B cell (primary cell): ENCODE measurements at regions not wholly inside any gene's neighbourhood (a gene's known extent, or its start where the extent isn't known, plus 50 kb on each side); places are given as distances from the start of the nearest gene placed in this dataset.
"Not testable (repeated sequence)": the region's sequence is repeated elsewhere in the genome, so short reads cannot be mapped to it uniquely, and the experiment has no call there.

Source experiments
- ATAC-seq: fragments of 200-7000 bp; cut with Tn5 transposase; one replicate; pipeline ENCODE4 v1.10.0; 2021; ENCODE audit warnings: low read depth, mild to moderate bottlenecking, moderate number of reproducible peaks, moderate library complexity
- CTCF ChIA-PET: fragments of 350-600 bp; sonication (Branson Sonifier 250); formaldehyde crosslinking; loops from one replicate; lab custom pipeline; 2021; ENCODE audit warnings: antibody characterized with exemption, inconsistent platforms; lab: Charles Lee
- POLR2A ChIA-PET: fragments of 350-600 bp; sonication (Branson Sonifier 250); formaldehyde crosslinking; loops from one replicate; lab custom pipeline; 2021; ENCODE audit warnings: antibody characterized with exemption; lab: Charles Lee
- DNase-seq: peaks from one replicate; pipeline ENCODE4 v3.0.0; 2013
- H2AFZ ChIP-seq: 2 replicates; pipeline ENCODE4 v1.6.1; 2012; ENCODE audit warnings: mild to moderate bottlenecking, low read depth, low read length; ENCODE audit not compliant: insufficient read depth, poor library complexity, severe bottlenecking
- H3K27ac ChIP-seq, 2 donors: 1 replicate in 1 of 2; 2 replicates in 1 of 2; pipeline ENCODE4 v1.5.1; 2012 to 2013; ENCODE audit warnings: low read length in 2 of 2, mild to moderate bottlenecking in 2 of 2, moderate library complexity in 1 of 2
- H3K27me3 ChIP-seq, 4 experiments: fragments of 200-600 bp in 1 of 4; sonication (generic) in 1 of 4; replicated peaks in 1 of 4; 1 replicate in 2 of 4; 2 replicates in 2 of 4; pipeline versions ENCODE4 v1.6.1 to v1.7.0; 2013 to 2016; ENCODE audit warnings: low read length in 3 of 4, mild to moderate bottlenecking in 2 of 4, mixed read lengths in 1 of 4, moderate library complexity in 1 of 4; ENCODE audit not compliant: insufficient read depth in 4 of 4, control insufficient read depth in 3 of 4; ENCODE audit errors: control extremely low read depth in 1 of 4
- H3K36me3 ChIP-seq, 2 experiments: replicated peaks in 1 of 2; 1 replicate in 1 of 2; 2 replicates in 1 of 2; pipeline versions ENCODE4 v1.6.1 to v1.7.1; 2013; ENCODE audit warnings: low read length in 1 of 2; ENCODE audit not compliant: insufficient read depth in 2 of 2, control insufficient read depth in 1 of 2; ENCODE audit errors: control extremely low read depth in 1 of 2, extremely low read depth in 1 of 2
- H3K4me1 ChIP-seq, 2 donors: fragments of 200-600 bp in 1 of 2; sonication (generic) in 1 of 2; 1 replicate in 1 of 2; 2 replicates in 1 of 2; pipeline versions ENCODE4 v1.5.1 to v1.6.1; 2013 to 2017; ENCODE audit warnings: low read length in 2 of 2; ENCODE audit not compliant: control insufficient read depth in 2 of 2, insufficient read depth in 2 of 2
- H3K4me2 ChIP-seq: replicated peaks from 2 replicates; pipeline ENCODE3; 2012; ENCODE audit warnings: mild to moderate bottlenecking, low read depth, low read length; ENCODE audit not compliant: poor library complexity, severe bottlenecking
- H3K4me3 ChIP-seq, 5 experiments: fragments of 200-600 bp in 1 of 5; sonication (generic) in 1 of 5; 1 replicate in 3 of 5; 2 replicates in 2 of 5; pipeline versions ENCODE4 v1.5.1 to v1.7.0; 2011 to 2016; ENCODE audit warnings: low read length in 4 of 5, mild to moderate bottlenecking in 4 of 5, low read depth in 2 of 5, control low read depth in 1 of 5, moderate library complexity in 1 of 5; ENCODE audit not compliant: insufficient read depth in 1 of 5; ENCODE audit errors: control extremely low read depth in 1 of 5, extremely low read depth in 1 of 5
- H3K79me2 ChIP-seq: fragments of 200-600 bp; sonication (generic); one replicate; pipeline ENCODE4 v1.6.0; 2016; ENCODE audit warnings: low read length; ENCODE audit not compliant: control insufficient read depth, insufficient read depth
- H3K9ac ChIP-seq: fragments of 200-600 bp; sonication (generic); 2 replicates; pipeline ENCODE4 v1.6.1; 2017; ENCODE audit warnings: mild to moderate bottlenecking, low read length, moderate library complexity
- H3K9me3 ChIP-seq, 3 donors: one replicate each; pipeline versions ENCODE4 v1.6.1 to v1.7.1; 2013; ENCODE audit warnings: low read length in 2 of 3; ENCODE audit not compliant: control insufficient read depth in 2 of 3, insufficient read depth in 1 of 3; ENCODE audit errors: control extremely low read depth in 1 of 3
- H4K20me1 ChIP-seq: 2 replicates; pipeline ENCODE4 v1.6.0; 2012; ENCODE audit warnings: mild to moderate bottlenecking, low read length; ENCODE audit not compliant: insufficient read depth, control insufficient read depth, poor library complexity, severe bottlenecking
- H3K27ac Mint-ChIP-seq: one replicate; pipeline ENCODE4 v1.8.0; 2021; ENCODE audit warnings: mixed read lengths
- H3K27me3 Mint-ChIP-seq: one replicate; pipeline ENCODE4 v1.8.0; 2021; ENCODE audit warnings: mixed read lengths
- H3K4me1 Mint-ChIP-seq: one replicate; pipeline ENCODE4 v1.8.0; 2021; ENCODE audit warnings: mixed read lengths
- H3K4me3 Mint-ChIP-seq: one replicate; pipeline ENCODE4 v1.8.0; 2021; ENCODE audit warnings: mixed read lengths
- H3K9me3 Mint-ChIP-seq: one replicate; pipeline ENCODE4 v1.8.0; 2022; ENCODE audit warnings: mixed read lengths; ENCODE audit not compliant: insufficient read depth
- CTCF ChIP-seq: fragments of 200-600 bp; IDR thresholded peaks from one replicate; pipeline ENCODE4 v1.8.0; 2022; ENCODE audit warnings: antibody characterized with exemption, mild to moderate bottlenecking
- EZH2 ChIP-seq: IDR thresholded peaks from 2 replicates; pipeline ENCODE4 v1.6.1; 2012; ENCODE audit warnings: borderline replicate concordance, low read depth, mild to moderate bottlenecking, moderate library complexity, low read length; ENCODE audit not compliant: insufficient read depth, poor library complexity, severe bottlenecking
- WGBS: methylation state at CpG from one replicate; pipeline ENCODE4 v1.1.5; 2013; ENCODE audit warnings: missing lambda C conversion rate; ENCODE audit not compliant: insufficient coverage; 5-methylcytosine and 5-hydroxymethylcytosine counted together
- intact Hi-C: fragments of 100-400 bp; cut with micrococcal nuclease; formaldehyde crosslinking; loops from one replicate; pipeline ENCODE4 v1.10.0; 2022

- Histone ChIP-seq H3K4me1 (no peaks in the 10 kb centered on the region), H4K20me1 (no peaks in the 10 kb centered on the region), H2AFZ (no peak overlapping the region), H3K4me3 (no peak overlapping the region), H3K9me3 (peaks cover 0 to 5% (median 0%) of the 10 kb centered on the region in 3 donors), H3K27ac (no peak overlapping the region), H3K36me3 (no peaks in the 10 kb centered on the region), H3K27me3 (peaks cover 0 to 7% (median 0%) of the 10 kb centered on the region in 4 experiments), H3K9ac (no peak overlapping the region), H3K4me2 (no peak overlapping the region), H3K79me2 (no peaks in the 10 kb centered on the region)
- Mint-ChIP-seq H3K27me3 (peaks cover 6% of the 10 kb centered on the region), H3K9me3 (no peaks in the 10 kb centered on the region), H3K27ac (no peak overlapping the region), H3K4me3 (no peak overlapping the region), H3K4me1 (no peaks in the 10 kb centered on the region)
- DNase-seq, result no peak
- ChIA-PET POLR2A (interaction anchor here (0.6 kb wide), 1 partner anchor 46 kb away, joined by 3 read pairs; no protein-coding TSS in a partner anchor), CTCF (no interaction called here)
- ATAC-seq, result no peak
- TF ChIP-seq CTCF, result no peak
- TF ChIP-seq EZH2, result no peak
- 98% methylated on average over 19 of the region's 22 CpGs for WGBS
- intact Hi-C loops, result no loop called here
These were observed 56.0 kb upstream of the DYNC1LI1 start for GRCh38 chr3:32626631-32627030.

- H3K9me3 ChIP-seq, H3K4me3 Mint-ChIP-seq, intact Hi-C loops, H3K79me2 ChIP-seq, H2AFZ ChIP-seq, H4K20me1 ChIP-seq, H3K9ac ChIP-seq, ATAC-seq, H3K27me3 Mint-ChIP-seq, H3K4me3 ChIP-seq, H3K27me3 ChIP-seq, H3K4me1 Mint-ChIP-seq, H3K27ac ChIP-seq, H3K4me2 ChIP-seq, H3K36me3 ChIP-seq, H3K4me1 ChIP-seq, CTCF ChIA-PET, H3K9me3 Mint-ChIP-seq, H3K27ac Mint-ChIP-seq, POLR2A ChIA-PET, DNase-seq: not testable (repeated sequence)
- 99% methylated on average over 36 of the region's 38 CpGs for WGBS
These were observed 55.0 kb upstream of the DYNC1LI1 start for GRCh38 chr3:32625543-32626176.
